Peyer's patch (tissue), 4 donors: ENCODE measurements at regions not wholly inside any gene's neighbourhood (a gene's known extent, or its start where the extent isn't known, plus 50 kb on each side); places are given as distances from the start of the nearest gene placed in this dataset.

Source experiments
- CTCF ChIP-seq, 6 experiments: fragments of 450-650 bp in 4 of 6; fragments of 200-600 bp in 2 of 6; sonication (generic) in 1 of 6; IDR thresholded peaks; one replicate each; pipeline ENCODE4 v1.5.1; 2017 to 2019; ENCODE audit warnings: antibody characterized with exemption in 6 of 6, mild to moderate bottlenecking in 3 of 6, moderate library complexity in 1 of 6
- POLR2A ChIP-seq, 2 donors: fragments of 450-650 bp; IDR thresholded peaks; one replicate each; pipeline ENCODE4 v1.5.1; 2017; ENCODE audit warnings: antibody characterized with exemption in 2 of 2, mild to moderate bottlenecking in 2 of 2, moderate library complexity in 2 of 2

DNA sequence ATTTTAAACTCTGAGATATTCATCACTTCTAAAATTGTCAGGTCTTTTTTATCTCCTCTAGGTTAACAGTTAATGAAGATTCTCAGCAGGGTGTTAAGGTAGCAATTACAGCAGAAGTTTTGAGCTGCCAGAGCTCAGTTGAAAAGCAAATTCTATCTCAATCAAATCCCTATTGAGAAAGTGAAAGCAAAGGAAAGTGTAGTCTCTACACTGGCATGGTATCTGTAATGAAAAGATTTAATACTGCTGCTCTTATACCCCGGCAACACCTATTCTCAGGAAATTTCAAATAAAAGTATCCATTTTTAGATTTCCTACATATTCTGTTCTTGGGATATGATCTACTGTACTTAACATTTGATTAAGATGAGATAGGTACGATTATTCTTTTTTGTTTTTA is 913.5 kb downstream of the MRPL39 start:
- no peak for TF ChIP-seq CTCF (IDR thresholded peaks at IDR 0.05)
- TF ChIP-seq POLR2A (IDR thresholded peaks at IDR 0.05) = no peak
